GM18858 (cell line): ENCODE measurements at regions not wholly inside any gene's neighbourhood (a gene's known extent, or its start where the extent isn't known, plus 50 kb on each side); places are given as distances from the start of the nearest gene placed in this dataset.
A peak's percentile ranks its signal among the peaks of the same experiment; 100 is the strongest.

Experiments
- ATAC-seq: cut with Tn5 transposase; IDR thresholded peaks from one replicate; pipeline ENCODE4 v1.9.1; 2021; ENCODE audit not compliant: unreplicated experiment

- ATAC-seq: no peak
Measured at GRCh38 chr5:40288800-40289485, 390.8 kb upstream of the PTGER4 start.

- no peak for ATAC-seq
Measured at GRCh38 chr5:40284863-40285262, 394.9 kb upstream of the PTGER4 start.

DNA sequence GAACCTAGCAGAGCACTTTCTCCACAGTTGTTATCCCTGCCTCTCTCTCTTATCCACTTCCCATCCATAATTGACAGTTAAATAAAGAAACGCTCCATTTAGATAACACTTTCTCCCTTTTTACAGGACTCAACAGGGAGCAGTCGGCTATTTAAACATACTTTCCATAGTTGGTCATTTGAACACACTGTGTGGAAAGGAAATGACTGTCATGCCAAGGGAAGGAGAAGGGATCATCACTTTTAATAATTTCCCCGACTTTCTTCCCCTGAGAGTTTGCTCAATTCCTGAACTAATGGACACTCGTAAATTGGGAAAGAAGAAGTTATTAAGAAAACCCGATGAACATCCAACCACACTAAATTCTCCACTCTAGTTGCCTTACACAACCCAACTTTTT, 400.8 kb upstream of the PTGER4 start:
- no peak for ATAC-seq

DNA sequence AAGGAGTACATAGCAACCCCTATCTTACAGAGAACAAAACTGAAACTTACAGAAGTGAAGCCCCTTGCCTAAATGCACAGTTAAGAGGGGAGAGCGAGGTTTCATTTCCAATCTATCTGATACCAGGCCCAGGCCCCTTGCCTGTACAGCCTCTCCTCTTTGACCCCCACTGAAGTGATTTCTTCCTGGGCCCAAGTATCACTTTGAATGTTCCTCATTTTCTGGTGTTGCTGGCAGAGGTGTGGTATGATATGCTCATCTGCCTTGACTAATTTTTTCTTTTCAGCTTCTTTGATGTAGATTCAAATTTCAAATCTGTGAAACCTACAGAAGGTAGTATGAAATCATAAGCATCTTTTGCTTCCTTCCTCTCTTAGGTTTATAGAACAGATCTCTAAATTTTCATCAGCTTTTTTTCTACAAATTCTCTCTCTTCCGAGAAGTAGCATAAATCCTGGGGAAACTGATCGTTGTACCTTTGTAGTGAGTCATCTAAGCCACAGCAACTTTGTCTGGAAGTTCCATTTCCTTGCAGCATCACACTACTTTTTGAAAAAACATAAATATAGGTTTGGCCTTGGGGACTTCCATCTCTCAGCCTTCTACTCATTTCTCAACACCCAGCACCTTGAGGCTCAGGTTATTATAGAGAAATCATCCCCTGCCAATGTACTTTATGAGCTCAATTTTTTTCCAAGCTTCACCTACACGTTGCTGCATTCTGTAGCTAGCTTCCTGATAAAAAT, 402.4 kb upstream of the PTGER4 start:
- peak; percentile 69 for ATAC-seq

DNA sequence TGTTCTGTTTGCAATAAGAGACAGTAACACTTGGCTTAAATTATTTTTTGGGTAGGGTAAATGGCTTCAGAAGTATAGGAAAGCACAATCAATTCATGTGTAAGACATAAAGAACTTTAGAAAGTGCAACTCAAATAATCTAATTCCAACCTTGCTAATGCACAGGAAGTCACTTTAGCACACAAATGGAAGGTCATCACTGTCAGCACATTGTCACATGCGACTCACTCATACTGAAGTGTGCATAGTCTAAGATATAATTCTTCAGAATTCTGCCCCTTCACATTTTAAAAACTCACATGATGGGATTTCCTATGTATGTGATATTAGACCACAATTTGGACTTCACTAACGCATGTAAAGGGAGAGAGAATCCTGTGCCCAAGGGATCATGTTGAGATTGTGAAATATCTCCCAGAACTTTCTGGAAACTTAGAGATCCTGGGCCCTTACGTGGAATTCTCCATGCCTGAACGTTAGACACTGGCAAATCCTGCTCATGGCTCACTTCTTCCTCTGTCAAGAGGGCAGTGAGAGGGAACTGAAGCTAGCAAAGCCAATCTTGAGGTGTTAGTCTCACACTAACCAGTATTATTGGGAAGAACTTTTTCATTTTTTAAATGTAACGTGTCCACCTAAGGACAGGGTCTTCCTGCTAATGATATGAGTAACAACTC, 403.2 kb upstream of the PTGER4 start:
- no peak for ATAC-seq

GRCh38 chr5:40274568-40274967, 405.1 kb upstream of the PTGER4 start:
- ATAC-seq: no peak

- no peak for ATAC-seq
Measured at GRCh38 chr5:40273936-40274335, 405.8 kb upstream of the PTGER4 start.

DNA sequence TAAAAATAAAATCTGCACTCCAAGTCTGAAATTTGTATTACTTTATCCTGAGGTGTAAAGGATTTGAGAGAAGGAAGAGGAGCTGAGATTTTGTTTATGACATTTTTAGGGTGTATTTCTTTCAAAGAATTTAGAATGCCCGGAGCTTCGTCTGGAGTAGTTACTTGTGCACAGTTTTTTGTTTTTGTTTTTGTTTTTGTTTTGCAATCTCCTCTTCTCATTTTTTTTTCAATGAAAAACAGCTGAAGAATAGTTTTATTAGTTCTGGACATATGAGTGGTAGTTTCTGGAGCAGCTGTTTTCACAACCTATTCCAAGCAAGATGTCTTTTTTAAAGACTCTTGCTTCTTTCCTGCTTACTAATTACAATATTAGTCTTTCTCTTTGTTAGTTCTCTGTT, 408.2 kb upstream of the PTGER4 start:
- ATAC-seq: no peak

GRCh38 chr5:40270274-40270845, 409.4 kb upstream of the PTGER4 start:
- no peak for ATAC-seq

- ATAC-seq: no peak
Measured at GRCh38 chr5:40268088-40268487, 411.6 kb upstream of the PTGER4 start.

DNA sequence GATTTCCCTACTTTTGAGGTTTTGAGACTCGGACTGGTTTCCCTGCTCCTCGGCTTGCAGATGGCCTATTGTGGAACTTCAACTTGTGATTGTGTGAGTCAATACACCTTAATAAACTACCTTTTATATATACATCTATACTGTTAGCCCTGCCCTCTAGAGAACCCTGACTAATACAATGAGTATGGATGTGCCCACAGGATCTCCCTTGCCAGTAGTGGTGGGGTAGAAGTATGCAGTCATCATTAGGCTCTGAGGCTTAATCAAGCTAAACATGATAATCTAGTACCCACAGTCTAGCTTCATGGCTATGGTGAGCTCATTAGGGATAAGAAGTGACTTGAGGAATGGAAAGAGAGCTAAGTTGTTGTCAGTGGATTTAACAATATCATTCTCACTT, 412.8 kb upstream of the PTGER4 start:
- no peak for ATAC-seq

GRCh38 chr5:40261984-40262383, 417.7 kb upstream of the PTGER4 start:
- no peak for ATAC-seq

DNA sequence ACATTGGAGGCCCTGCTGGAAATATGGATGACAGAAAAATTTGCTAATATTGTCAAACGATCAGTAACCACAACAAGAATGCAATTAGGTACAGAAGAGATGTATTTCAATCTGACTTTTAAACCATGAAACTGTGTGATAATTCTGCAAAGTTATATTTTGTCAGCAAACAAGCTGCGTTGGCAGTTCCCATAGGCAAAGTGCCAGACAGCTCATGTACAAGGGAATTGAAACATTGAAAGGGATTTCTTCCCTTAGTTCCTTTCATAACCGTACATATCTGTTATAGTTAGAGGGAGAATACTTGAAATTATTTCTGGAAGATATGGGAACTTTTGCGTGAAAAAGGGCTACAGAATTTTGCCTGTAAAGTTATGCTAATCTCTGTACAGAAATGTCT, 419.4 kb upstream of the PTGER4 start:
- no peak for ATAC-seq

GRCh38 chr5:40258222-40258621, 421.5 kb upstream of the PTGER4 start:
- ATAC-seq: no peak

- no peak for ATAC-seq
Measured at GRCh38 chr5:40240671-40241070, 439.0 kb upstream of the PTGER4 start.

- ATAC-seq: no peak
Measured at GRCh38 chr5:40240111-40240510, 439.6 kb upstream of the PTGER4 start.

GRCh38 chr5:40238066-40238745, 441.5 kb upstream of the PTGER4 start:
- no peak for ATAC-seq

DNA sequence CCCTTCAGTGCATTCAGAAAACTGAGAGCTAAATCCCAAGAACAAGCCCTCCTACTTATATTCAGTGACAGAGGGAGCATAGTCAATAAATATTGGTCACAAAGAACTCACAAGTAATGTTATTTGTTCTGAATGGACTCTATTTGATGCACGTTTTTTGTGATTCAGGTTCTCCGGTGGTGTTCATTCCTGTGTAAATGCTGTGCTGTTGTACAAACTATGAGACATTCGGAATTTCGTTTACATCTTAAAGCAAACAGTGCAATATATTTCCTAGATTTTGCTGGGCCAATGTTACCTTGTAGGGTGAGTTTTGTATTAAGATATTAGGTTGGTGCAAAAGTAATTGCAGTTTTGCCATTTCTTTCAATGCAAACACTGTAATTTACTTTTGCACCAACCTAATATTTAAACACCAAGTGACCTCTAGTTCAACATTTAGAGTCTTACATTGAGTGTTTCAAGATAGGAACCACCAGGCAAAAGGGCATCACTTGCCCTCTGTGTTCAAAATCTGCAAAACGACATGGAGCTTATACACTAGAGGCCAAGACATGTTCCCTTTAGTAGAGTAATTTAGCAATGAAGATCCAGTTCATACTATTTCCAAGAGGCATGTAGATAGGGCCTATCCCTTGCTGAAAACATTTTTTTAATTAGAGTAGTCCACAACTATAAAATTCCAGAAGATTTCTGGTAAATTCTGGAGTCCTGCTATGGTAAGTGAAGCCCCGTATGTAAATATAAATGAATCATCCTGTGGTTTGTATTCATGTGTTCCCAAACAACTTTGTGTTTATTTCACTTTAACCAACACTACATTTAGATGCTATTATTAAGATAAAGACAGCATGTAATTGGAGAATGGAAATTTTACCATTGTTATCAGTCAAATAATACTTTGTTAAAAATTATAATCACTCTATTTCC, 444.0 kb upstream of the PTGER4 start:
- no peak for ATAC-seq

GRCh38 chr5:40233268-40233667, 446.4 kb upstream of the PTGER4 start:
- no peak for ATAC-seq

- no peak for ATAC-seq
Measured at GRCh38 chr5:40227931-40228330, 451.8 kb upstream of the PTGER4 start.
